AG04449 (cell line): ENCODE measurements at regions not wholly inside any gene's neighbourhood (a gene's known extent, or its start where the extent isn't known, plus 50 kb on each side); places are given as distances from the start of the nearest gene placed in this dataset.

Experiments used
- CTCF ChIA-PET: fragments of 350-600 bp; formaldehyde crosslinking; extraction: SDS; loops from one replicate; lab custom pipeline; 2021; ENCODE audit warnings: antibody characterized with exemption; lab: Yijun Ruan, JAX
- POLR2A ChIA-PET: fragments of 400-600, 350-600 bp; formaldehyde crosslinking; extraction: SDS; loops from one replicate; lab custom pipeline; 2020; ENCODE audit warnings: antibody characterized with exemption, inconsistent platforms; lab: Yijun Ruan, JAX
- DNase-seq: peaks from one replicate; pipeline ENCODE4 v3.0.0-alpha.2; 2010; ENCODE audit warnings: low read depth, low spot score
- H3K4me3 ChIP-seq: 2 replicates; pipeline ENCODE4 v1.5.1; 2011; ENCODE audit warnings: low read depth, mild to moderate bottlenecking, control low read depth, low read length
- TF ChIP-seq, protein P1 (sequence below): IDR thresholded peaks from one replicate; pipeline ENCODE4 v1.5.1; 2011; ENCODE audit warnings: mild to moderate bottlenecking, moderate library complexity, low read length, control low read depth, inconsistent platforms; ENCODE audit not compliant: insufficient read depth; ENCODE audit errors: missing control alignments

DNA sequence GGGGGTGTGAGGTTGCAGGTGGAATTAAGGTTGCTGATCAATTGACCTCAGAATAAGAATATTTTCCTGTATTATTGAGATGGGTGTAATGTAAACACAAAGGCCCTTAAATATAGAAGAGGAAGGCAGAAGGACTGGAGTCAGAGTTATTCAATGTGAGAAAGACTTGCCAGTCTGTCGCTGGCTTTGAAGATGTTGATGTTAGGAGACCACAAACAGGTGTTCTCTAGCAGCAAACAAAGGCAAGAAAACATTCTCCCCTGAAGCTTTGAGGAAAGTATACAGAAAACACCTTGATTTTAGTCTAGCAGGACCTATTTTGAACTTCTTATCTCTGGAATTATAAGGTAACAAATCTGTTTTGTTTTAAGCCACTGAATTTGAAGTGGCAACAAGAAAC, 138.9 kb upstream of the PTPRK start:
- CTCF ChIA-PET: interaction anchor here (1.2 to 1.3 kb wide), 2 partner anchors 8 to 9 kb away, joined by 4 read pairs; no protein-coding TSS in a partner anchor
- no peak for DNase-seq
- H3K4me3 ChIP-seq: no peak overlapping the region
- TF ChIP-seq, protein P1, sequence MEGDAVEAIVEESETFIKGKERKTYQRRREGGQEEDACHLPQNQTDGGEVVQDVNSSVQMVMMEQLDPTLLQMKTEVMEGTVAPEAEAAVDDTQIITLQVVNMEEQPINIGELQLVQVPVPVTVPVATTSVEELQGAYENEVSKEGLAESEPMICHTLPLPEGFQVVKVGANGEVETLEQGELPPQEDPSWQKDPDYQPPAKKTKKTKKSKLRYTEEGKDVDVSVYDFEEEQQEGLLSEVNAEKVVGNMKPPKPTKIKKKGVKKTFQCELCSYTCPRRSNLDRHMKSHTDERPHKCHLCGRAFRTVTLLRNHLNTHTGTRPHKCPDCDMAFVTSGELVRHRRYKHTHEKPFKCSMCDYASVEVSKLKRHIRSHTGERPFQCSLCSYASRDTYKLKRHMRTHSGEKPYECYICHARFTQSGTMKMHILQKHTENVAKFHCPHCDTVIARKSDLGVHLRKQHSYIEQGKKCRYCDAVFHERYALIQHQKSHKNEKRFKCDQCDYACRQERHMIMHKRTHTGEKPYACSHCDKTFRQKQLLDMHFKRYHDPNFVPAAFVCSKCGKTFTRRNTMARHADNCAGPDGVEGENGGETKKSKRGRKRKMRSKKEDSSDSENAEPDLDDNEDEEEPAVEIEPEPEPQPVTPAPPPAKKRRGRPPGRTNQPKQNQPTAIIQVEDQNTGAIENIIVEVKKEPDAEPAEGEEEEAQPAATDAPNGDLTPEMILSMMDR: no peak
- POLR2A ChIA-PET: no interaction called here

DNA sequence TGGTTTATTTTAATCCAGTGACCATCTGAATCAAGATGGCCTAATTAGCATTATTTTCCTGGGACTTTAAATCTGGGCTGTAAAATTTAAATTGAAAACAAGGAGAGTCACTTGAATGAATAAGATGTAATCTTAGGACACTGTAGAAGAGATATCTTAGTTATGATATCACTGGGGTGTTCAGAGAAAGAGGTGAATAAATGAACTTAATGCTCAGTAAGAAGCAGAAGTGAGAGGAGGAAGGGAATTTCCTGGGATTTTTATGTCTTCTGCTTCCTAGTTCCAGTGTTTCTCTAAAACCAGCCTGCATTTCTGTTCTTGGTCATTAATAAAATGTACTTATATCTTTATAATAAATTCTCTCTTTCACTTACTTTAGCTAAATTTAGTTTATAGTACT, 136.8 kb upstream of the PTPRK start:
- POLR2A ChIA-PET: no interaction called here
- no peak for DNase-seq
- CTCF ChIA-PET: no interaction called here
- TF ChIP-seq, protein P1: no peak
- H3K4me3 ChIP-seq: no peak overlapping the region

DNA sequence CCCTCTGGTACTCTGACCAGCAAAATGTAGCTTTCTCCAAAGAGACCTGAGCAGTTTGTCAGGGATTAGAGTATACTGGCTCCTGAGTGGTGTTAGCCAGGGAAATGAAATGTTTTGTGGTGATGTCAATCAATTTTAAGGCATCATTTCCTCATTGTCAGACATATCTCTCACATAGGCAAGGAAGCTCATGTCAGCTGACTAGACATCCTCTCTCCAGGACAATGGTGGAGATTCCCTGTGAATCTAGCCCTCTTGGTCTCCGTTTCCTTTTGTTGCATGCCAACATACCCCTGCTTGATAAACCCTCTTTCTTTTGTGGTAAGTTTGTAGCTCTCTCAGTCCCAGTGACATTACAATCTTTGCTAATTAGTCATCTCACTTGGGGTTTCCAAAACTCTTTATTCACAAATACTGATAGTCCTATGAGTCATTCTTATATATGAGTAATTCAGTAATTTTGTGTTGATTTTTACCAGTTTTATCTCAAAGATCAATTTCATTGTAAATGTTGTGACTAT, 135.6 kb upstream of the PTPRK start:
- CTCF ChIA-PET: interaction anchor here (0.9 kb wide), 1 partner anchor 11 kb away, joined by 3 read pairs; no protein-coding TSS in a partner anchor

DNA sequence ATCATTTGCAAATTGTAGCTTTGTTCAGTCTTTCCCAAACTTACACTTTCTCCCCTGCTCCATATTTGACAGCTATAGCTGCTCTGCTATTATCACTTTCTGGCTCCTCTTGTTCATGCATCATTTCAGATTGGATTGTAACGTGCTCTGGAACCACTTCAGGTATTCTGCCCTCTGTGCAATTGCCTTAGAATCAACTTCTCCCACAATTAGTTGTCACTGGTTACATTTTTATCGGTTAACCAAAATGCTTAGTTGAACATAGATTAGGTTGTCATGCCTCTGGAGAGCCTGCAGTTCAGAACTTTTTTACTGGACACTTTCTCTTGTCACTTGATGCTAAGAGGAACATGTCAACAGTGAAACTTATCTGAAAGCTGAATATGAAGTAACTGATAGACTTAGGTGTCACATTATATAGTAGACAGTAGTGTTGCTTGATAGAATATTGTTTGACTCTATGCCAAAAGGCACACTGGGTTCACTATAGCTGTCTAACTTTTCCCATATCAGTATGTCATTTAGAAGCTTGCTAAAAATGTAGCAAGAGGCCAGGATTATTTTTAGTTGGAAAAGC, 127.7 kb upstream of the PTPRK start:
- ChIA-PET CTCF (no interaction called here), POLR2A (no interaction called here)
- no peak for DNase-seq
- TF ChIP-seq, protein P1: no peak
- H3K4me3 ChIP-seq: no peak overlapping the region

More for the DNA sequence above, 135.6 kb upstream of the PTPRK start:
- H3K4me3 ChIP-seq: no peak overlapping the region
- DNase-seq: peak; percentile 66
- POLR2A ChIA-PET: interaction anchor here (0.5 kb wide), 1 partner anchor 27 kb away, joined by 3 read pairs; no protein-coding TSS in a partner anchor
- TF ChIP-seq, protein P1: no peak

DNA sequence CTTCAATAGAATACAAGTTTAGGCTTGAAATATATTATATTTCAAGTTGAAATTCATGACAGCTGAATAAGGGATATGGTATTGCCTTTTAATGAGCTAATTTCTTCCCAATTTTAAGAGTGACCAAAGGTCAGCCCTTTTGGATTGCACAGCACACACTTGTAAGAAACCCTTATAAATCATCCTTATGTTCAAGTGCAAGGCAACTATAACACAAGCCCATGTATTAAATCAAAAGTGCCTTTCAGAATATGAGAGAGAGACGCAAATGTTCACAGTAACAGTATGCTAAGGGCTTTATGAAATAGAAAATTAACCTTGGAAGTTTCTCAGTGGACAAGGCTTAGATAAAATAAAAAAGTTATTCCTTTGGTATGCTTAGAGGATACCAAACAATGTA, 121.7 kb upstream of the PTPRK start:
- TF ChIP-seq, protein P1: no peak
- POLR2A ChIA-PET: no interaction called here
- CTCF ChIA-PET: no interaction called here
- DNase-seq: no peak
- no peak overlapping the region for H3K4me3 ChIP-seq

DNA sequence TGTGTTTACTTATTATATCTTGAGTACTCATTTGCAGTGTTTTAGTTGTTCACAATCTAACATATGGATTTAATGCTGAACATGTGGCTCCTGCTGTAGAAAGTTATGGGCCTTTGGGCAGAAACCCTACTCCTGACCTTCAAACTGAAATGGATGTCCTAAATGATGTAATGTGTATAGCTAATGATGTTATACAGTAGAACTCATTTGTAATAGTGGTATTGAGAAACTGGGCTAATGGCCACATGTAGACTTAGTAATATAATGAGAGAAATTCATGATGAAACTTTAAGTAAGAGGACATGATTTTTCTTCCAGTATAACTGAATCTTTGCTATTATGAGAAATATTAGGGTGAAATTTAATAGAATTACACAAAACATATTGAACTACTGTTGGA, 121.3 kb upstream of the PTPRK start:
- DNase-seq: no peak
- ChIA-PET POLR2A (no interaction called here), CTCF (no interaction called here)
- H3K4me3 ChIP-seq: no peak overlapping the region
- TF ChIP-seq, protein P1: no peak
